HG03520 (cell line): ENCODE measurements at regions not wholly inside any gene's neighbourhood (a gene's known extent, or its start where the extent isn't known, plus 50 kb on each side); places are given as distances from the start of the nearest gene placed in this dataset.
"Not testable (repeated sequence)": the region's sequence is repeated elsewhere in the genome, so short reads cannot be mapped to it uniquely, and the experiment has no call there.

Source experiments
- ATAC-seq: cut with Tn5 transposase; IDR thresholded peaks from one replicate; pipeline ENCODE4 v1.9.1; 2021; ENCODE audit warnings: mild to moderate bottlenecking, moderate library complexity; ENCODE audit not compliant: unreplicated experiment

- no peak for ATAC-seq
Observed at GRCh38 chr10:124217906-124218804, 124.8 kb upstream of the CHST15 start.

DNA sequence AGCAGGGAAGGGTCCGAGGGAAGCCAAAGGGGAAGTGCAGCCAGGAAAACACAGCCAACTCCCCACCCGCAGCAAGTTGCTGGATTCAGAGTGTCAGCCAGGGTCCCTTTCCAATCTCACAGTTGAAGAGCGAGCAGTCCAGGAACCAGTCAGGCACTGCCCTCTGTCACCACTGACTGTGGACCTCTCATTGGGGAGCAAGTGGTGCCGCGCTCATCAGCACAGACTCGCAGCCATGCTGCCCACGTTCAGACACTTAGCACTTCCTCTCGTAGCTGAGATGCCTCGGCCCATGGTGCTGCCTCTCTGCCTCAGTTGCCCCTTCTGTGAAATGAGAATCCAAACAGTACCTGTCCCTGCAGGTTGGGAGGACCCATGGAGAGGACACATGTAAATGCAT is 123.6 kb upstream of the CHST15 start:
- ATAC-seq = no peak

DNA sequence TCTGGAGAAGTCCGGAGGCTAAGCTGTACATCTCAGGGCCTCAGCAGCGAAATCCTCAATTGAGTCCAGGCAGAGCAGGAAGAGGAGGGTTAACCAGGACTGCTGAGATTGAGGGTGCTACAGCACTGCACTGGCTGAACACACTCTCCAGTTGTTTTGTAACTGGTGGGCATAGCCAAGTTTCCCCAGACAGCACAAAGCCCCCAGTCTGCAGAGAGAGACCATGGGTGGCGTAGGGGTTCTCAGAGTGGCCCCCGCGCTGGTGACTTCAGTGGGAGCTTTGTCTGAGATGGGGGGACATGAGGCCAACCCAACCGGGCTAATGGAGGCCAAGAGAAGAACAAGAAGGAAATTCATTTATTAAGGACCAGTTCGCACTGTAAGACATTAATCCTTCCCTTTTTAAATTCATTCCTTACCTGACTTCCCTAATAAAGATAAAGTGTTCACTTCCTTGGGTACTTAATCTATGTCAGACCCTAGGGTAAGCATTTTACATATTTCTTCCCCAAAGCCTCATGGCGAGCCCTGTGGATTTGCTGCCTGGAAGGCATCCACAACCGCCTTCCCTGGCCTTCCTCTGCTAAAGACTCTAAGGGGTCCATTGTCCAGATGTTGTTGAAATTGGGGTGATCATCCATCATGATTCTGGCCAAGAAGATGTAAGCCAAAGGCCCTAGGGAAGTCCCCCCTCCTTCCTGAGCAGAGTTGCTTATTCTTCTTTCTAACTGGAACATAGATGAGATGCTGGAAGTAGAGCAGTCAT is 121.4 kb upstream of the CHST15 start:
- ATAC-seq = no peak

DNA sequence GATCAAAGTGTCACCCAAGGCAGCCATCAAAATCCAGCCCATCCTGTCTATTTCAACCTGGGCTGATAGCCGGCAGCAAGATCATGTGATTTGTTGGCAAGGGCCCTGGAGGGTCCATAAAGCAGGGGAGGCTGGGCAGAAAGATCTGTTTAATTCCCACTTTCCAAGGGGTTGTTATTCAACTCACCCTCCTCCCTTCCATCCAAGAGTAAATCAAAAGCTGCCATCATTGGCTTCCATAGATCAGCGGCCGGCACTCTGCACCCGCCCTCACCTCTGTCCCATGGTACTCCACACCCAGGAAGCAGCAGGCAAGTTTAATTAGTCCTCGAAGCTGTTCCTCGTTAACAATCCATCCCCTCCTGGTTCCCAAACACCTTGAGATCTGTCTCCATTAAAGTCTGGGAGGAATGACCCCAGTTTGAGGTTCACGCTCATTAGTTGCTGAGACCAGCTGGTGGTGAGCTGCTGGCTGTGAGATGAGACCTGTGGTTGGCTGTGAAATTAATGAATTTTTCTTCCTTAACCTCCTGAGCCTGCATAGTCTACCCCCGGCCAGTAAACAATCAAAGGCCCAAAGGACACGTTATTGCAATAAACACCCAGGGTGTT is 120.6 kb upstream of the CHST15 start:
- ATAC-seq = no peak

- ATAC-seq = no peak
Observed at GRCh38 chr10:124213471-124213870, 120.1 kb upstream of the CHST15 start.

DNA sequence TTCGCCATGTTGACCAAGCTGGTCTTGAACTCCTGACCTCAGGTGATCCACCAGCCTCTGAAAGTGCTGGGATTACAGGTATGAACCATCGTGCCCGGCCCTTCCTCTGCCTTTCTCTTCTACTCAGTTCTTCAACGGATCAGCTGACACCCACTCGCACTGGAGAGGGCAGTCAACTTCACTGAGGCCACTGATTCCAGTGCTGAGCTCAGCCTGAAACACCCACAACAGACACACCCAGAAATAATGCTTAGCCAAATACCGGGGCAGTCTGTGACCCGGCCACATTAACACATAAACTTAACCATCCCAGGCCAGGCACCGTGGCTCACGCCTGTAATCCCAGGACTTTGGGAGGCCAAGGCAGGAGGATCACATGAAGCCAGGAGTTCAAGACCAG is 119.3 kb upstream of the CHST15 start:
- no peak for ATAC-seq

DNA sequence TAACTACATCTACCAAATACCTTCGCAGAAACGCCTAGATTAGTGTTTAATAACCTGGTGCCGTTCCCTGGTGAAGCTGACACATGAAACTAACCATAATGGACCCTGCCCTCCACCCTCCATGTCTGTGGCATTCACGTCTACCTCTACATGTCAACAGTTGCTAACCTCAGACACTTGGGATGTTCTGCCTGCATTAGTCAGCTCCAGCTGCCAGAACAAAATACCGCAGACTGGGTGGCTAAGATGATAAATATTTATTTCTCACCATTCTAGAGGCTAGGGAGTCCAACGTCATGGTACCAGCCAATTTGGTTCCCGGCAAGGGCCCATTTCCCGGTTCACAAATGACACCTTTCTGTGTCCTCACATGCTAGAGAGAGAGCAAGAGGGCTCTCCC is 118.5 kb upstream of the CHST15 start:
- ATAC-seq = no peak

- no peak for ATAC-seq
Observed at GRCh38 chr10:124210263-124210662, 116.9 kb upstream of the CHST15 start.

DNA sequence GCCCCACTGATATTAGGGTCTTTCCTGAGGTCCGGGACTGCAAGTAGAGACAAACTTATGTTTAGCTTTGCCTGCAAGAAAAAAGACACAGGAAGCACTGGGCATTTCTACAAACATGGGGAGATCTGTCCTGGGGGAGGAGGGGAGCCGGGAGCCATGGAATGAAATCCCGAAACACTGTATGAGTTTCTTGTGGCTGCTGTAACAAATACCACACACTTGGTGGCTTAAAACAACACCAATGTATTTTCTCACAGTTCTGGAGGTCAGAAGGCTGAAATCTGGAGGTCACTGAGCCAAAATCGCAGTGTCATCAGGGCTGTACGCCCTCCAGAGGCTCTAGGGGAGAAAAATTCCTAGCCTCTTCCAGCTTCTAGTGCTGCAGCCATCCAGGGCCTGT is 114.0 kb upstream of the CHST15 start:
- no peak for ATAC-seq

DNA sequence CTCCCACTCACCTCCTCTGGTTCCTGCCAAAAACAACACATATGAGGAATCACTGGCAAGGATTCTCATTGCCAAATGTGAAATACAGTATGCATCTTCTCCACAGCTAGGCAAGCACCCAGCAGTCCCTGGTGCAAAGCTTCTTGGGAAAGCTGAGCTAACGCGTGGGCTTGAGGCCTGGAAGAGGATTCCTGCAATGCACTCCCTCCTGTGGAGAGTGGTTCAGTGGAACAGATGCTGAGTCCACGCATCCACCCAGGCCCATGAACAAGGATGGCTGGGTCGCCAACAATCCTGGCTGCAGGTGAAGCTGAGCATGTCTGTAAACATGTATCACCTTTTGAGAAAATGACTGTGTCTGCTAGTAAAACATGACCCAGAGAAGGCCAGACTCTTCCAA is 113.2 kb upstream of the CHST15 start:
- no peak for ATAC-seq

DNA sequence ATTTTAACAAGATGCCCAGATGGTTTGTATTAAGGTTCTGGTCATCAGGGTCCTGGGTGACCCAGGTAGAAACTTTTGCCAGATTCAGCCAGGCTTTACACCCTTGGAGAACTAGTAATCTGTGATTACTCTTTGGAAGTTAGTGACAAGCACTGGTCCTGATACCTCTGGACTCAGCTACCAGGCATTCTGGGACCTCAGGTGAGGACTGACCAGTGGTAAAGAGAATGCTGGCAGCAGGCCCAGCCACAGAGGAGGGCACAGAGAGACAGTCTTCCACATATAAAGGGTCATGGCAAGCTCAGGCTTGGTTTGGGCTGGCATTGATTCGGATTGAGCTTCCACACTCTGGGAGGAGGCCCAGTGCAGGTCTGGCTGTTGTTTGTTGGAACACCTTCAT is 112.0 kb upstream of the CHST15 start:
- ATAC-seq = no peak

GRCh38 chr10:124204726-124205125 is 111.3 kb upstream of the CHST15 start:
- ATAC-seq = no peak

- ATAC-seq = no peak
Observed at GRCh38 chr10:124200011-124200410, 106.6 kb upstream of the CHST15 start.

GRCh38 chr10:124198871-124199270 is 105.5 kb upstream of the CHST15 start:
- ATAC-seq = no peak

DNA sequence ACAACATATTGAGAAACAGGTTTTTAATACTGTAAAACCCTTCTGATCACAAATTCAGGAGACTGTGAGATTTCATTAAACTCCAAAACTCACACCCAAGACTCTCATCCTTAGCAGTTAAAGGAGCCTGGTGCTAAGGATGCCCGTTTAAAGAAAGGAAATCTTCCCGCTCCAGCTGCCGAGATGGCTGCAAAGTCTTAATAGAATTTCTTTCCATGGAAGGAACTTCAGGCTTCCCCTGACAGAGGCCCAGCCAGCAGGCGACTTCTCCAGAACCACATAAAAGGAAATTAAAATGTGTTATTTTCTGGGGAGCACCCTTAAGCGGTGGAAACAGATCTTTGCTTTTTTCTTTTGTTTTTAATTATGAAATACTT is 104.7 kb upstream of the CHST15 start:
- no peak for ATAC-seq

- no peak for ATAC-seq
Observed at GRCh38 chr10:124197371-124198124, 104.2 kb upstream of the CHST15 start.

DNA sequence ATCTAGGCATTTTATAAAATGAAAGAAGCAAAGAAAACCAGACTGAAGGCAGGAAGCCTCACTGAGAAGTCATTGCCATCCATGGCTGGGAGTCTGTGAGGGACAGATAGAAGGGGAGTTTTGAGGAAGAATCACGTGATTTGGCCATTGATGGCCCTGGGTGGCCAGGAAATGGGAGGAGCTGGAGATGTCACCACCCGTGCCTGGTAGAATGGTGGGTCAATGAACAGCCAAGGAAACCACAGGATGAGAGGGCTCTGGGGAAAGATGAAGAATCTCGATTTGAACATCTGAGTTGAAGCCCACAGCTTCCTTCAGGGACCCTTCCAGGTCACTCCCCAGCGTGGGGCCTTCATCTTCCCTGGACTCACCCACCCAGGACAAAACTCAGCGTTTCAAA is 103.3 kb upstream of the CHST15 start:
- ATAC-seq = no peak

DNA sequence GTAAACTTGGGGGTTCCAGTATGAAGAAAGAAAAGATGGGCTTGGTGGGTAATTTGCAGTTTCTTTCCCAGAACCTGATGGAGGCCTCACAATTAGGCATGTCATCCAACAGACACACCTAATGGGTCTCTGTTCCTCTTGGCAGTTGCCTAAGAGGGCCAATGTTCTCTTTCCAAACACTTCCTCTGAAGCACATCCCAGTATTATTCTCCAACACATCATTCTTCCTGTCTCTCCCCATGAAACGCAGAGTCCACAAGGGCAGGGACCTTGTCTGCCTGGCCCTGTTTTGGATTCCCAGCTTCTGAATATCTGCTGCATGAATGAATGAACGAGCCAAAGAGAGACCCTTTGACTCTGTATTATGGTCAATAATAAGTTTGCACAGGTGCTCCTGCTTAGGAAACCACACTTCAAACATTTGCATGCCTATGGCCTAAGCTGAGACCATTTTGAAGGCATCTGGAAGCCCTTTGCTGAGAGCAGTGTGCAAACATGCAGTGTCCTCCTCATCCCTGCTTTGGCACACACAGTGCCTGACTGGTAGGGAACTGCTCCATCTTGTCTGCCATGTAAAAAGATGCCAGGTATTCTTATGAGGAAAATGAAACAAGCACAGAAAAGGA is 100.9 kb upstream of the CHST15 start:
- no peak for ATAC-seq

DNA sequence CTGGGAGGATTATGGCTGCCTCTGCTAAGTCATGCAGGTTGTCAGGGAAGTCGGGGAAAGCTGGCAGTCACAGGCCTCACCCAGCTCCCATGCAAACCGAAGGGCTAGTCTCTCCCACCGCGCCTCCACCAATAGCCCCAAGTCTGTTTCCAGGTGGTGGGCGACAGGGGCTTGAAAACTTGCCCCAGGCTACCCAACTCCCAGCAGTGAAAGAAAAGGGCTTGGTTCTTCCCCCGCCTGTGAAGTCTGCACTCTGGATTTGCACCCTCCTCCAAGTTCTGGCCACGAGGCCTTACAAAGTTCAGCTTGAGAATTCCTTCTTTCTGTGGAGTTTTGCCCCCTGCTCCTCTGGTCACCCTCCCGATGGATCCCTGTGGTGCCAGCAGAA is 99.9 kb upstream of the CHST15 start:
- no peak for ATAC-seq

GRCh38 chr10:124192664-124193308 is 99.4 kb upstream of the CHST15 start:
- not testable (repeated sequence) for ATAC-seq
